Mucosa of gallbladder (tissue), 1 donor: ENCODE measurements at regions not wholly inside any gene's neighbourhood (a gene's known extent, or its start where the extent isn't known, plus 50 kb on each side); places are given as distances from the start of the nearest gene placed in this dataset.

Experiments
- DNase-seq: peaks from one replicate; pipeline ENCODE4 v3.0.0-alpha.2; 2020; ENCODE audit warnings: low spot score
- donor health status: DM: no; HTN: no; CAD: no.

DNA sequence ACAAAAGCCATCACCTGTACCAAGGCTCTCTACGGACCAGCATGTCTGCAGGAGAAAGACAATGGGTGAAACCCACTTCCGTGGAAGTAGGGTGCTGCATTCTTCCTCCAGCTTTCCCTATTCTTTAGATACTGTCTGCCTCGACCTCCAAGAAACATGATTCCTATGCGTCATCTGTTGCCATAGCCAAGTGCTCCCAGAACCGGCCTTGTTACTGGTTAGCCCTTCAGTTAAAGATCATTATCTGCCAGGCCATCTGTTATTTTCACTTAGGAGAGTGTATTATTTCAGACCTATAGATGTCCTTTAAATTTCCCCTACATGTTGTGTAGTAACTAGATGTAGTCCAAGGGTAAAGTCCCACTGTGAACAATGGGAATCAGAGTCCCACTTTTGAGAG is 89.0 kb upstream of the KIAA1217 start:
- no peak for DNase-seq

GRCh38 chr10:24120646-24121045 is 88.3 kb upstream of the KIAA1217 start:
- DNase-seq: no peak

GRCh38 chr10:24127516-24127915 is 81.4 kb upstream of the KIAA1217 start:
- no peak for DNase-seq

GRCh38 chr10:24128066-24128730 is 80.7 kb upstream of the KIAA1217 start:
- DNase-seq: no peak

- no peak for DNase-seq
Measured at GRCh38 chr10:24132741-24133140, 76.2 kb upstream of the KIAA1217 start.

- DNase-seq: no peak
Measured at GRCh38 chr10:24133835-24134234, 75.1 kb upstream of the KIAA1217 start.

- no peak for DNase-seq
Measured at GRCh38 chr10:24136070-24136469, 72.9 kb upstream of the KIAA1217 start.

DNA sequence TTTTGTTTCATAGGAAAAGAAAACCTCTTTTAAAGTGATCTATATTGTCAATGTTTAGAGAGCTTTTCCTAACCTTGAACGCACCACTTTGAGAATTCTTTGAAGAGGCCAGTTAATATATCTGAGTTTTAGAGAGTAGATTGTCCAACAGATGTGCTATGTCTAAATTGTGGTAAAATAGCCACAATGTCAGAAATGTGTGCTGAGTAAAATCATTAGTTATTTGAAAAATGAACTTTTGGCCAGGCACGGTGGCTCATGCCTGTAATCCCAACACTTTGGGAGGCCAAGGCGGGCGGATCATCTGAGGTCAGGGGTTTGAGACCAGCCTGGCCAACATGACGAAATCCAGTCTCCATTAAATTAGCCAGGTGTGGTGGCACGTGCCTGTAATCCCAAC is 61.6 kb upstream of the KIAA1217 start:
- DNase-seq: no peak

DNA sequence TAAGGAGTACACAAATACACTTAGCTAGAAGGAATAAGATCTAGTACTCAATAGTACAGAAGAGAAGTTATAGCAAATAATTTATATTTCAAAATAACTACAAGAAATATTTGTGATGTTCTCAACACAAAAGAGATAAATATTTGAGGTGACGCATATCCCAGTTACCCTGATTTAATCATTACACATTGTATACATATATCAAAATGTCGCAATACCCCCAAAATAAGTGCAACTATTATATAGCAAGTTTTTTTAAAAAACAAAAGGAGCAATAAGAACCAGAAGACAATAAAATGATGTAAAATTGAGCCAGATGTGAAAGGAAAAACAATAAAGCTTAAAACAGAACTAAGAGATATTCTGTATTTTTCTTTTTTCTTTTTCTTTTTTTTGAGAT is 59.3 kb upstream of the KIAA1217 start:
- DNase-seq: no peak

DNA sequence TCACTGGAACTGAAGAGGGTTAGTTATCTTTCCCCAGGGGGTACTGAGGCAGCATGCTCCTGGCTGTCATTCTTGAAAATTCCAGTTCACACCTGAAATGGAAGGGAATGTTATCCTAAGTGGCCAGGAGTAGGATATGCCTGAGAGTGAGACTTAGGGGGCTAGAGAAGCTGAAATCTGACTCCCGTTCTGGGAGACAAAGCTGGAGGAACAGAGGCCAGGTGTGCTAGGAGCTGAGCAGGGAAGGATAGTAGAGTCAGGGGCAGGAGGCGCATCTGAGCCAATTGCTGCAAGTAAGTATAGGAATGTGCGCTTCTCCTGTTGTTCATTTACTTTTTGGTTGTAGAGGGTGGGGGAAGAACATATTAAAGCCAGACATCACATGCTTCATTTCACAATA is 58.1 kb upstream of the KIAA1217 start:
- no peak for DNase-seq

GRCh38 chr10:24152270-24152669 is 56.7 kb upstream of the KIAA1217 start:
- no peak for DNase-seq

- no peak for DNase-seq
Measured at GRCh38 chr10:24153031-24153430, 55.9 kb upstream of the KIAA1217 start.

DNA sequence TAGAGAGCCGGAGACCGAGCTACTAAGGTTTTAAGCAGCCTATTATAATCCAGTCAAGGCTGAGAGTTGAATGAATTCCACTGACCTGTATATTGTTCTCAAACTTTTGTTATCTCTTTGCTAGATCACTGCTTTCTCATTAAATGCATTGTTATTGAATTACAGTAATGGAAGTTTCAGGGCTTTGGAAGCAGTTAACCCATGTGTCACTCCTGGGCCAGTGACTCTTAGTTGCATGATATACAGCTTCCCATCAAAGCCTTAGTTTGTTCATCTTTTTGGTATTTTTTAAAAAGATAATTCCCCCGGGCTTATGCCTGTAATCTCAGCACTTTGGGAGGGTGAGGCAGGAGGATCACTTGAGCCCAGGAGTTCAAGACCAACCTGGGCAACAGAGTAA is 55.4 kb upstream of the KIAA1217 start:
- DNase-seq: no peak

DNA sequence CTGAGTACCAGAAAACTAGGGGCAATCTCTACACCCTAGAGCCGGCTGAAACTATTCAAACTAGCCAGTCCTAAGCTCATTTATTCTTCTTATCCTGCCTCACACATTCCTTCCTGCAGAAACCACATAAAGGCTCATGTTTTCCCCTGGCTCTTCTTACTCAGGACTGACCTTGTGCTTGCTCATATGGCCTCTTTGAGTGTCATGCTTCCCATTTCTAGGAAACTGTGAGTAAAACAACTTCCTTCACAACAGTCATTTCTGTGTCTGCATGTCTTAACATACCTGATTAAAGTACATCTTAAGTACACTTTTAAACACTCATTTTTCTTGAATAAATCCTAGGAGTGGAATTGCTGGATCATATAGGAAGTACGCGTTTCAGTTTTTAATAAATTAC is 52.3 kb upstream of the KIAA1217 start:
- DNase-seq: no peak

DNA sequence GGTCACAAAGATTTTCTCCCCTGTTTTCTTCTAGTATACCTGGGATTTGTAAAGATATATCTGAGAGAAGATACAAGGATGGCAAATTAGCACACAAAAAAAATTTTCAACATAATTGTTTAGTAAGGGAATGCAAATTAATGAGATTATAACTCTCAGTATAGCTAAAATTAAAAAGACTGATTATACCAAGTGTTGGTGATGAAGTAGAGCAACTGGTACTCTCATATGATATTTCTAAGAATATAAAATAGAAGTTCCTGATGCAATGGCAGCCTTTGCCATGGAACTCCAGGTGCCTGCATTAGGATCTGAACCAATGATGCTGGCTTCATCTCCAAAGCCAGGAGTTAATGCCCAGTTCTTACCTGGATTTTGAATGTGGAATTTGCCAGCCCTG is 51.4 kb upstream of the KIAA1217 start:
- DNase-seq: no peak
